G401.6 (cell line): ENCODE measurements at regions not wholly inside any gene's neighbourhood (a gene's known extent, or its start where the extent isn't known, plus 50 kb on each side); places are given as distances from the start of the nearest gene placed in this dataset.
"Not testable (repeated sequence)": the region's sequence is repeated elsewhere in the genome, so short reads cannot be mapped to it uniquely, and the experiment has no call there.

Experiments
- FAIRE-seq: peaks from 2 replicates; lab custom pipeline; 2012; peaks lifted over from hg19 to GRCh38; lab: Jason Lieb, UNC

DNA sequence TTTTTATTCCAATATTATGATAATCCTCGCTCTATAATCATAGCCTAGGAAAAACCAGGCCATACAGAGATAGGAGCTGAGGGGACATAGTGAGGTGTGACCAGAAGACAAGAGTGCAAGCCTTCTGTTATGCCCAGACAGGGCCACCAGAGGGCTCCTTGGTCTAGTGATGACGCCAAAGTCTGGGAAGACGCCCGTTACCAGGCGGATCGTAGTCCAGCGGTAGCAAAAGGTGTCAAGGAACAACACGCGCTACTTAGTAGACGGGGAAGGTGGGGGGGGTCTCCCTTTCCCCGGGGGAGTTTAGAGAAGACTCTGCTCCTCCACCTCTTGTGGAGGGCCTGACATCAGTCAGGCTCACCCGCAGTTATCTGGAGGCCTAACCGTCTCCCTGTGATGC lies 253.8 kb upstream of the RGPD4 start:
- FAIRE-seq: not testable (repeated sequence)

DNA sequence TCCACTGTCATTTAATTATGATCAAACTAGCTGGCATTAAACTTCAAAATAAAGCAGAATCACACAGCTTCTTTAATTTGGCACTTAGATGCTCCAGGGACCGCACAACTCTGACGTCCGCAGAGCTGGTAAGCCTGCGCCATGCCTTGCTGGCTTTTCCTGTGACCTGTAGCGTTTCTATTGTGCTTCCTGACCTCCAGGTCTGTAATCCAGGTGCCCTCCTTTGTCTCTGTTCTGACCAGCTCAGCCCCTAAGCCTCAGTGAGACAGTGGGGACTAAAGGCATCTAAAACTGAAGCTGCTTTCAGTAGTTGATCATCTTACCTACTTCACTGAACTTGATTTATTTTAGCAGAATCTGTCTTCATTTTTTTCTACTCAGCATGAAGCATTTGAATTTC lies 249.7 kb upstream of the RGPD4 start:
- FAIRE-seq: no peak

DNA sequence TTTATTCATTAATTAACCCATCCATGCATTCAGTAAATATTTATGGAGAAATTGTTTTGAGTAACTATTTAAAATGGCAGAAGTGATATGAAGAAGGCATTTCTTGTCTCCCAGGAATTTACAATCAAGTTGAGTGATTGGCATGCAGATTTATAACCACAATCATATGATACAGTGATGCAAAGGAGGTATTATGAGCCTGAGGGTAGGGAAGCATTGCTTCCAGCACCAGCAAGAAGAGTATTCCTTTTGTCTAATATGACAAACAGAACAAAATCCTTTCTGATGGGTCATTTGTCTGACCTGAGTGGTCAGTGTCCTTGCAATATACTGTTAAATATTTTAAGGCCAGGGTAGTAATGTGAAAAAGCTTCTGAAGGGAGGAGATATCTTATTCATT lies 244.2 kb upstream of the RGPD4 start:
- no peak for FAIRE-seq

DNA sequence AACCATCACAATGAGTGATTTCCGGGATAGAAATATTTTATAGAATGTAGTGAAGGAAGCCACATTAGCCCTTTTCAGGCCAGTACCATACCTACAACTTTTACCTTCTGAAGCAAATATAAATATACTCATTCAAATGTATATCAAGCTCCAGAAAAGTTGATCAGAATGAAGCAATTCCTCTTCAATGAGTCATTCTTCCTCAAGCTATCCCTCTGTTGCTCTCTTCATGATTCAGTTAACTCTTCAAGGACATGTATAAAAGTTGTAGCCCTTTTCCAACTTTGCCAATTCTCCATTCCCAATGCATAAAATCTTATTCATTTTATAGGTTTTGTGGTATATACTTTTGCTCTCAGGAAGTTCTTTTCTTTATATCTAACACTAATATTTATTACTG lies 242.1 kb upstream of the RGPD4 start:
- no peak for FAIRE-seq

DNA sequence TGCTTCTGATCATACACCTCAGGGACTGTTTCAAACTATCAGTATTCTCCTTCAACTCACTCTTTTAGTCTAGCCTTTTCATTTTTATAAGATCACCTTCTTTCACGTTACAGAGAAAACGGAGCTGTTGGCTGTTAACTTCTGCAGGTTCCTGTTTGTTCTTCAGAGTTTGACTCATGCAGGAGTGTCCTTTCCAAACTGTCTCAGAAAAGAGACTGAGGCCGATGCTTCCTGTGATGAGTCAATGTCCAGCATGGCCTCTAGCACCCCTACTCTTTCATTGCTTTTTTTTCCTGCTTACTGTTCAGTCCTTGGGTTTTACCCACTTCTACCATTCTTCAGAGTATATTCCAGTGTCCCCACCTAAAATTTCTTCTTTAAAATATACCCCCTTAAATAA lies 240.8 kb upstream of the RGPD4 start:
- no peak for FAIRE-seq

DNA sequence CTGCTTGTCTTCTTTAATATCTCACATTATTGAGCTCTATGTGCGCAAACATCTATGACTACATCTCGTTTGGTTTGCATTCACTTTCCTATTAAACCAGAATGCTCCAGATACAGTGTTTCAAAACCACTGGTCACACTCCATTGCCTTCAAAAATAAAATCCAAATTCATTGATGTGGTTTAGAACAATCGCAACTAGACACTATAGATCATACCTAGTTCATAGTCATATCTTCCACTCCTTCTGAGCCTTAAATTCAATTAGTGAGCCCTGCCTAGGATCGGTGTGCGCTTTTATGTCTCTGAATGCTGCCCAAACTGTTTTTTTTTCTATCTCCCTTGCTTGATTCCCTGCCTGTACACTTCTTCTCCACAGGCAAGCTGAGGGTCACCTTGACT lies 238.5 kb upstream of the RGPD4 start:
- FAIRE-seq: no peak

DNA sequence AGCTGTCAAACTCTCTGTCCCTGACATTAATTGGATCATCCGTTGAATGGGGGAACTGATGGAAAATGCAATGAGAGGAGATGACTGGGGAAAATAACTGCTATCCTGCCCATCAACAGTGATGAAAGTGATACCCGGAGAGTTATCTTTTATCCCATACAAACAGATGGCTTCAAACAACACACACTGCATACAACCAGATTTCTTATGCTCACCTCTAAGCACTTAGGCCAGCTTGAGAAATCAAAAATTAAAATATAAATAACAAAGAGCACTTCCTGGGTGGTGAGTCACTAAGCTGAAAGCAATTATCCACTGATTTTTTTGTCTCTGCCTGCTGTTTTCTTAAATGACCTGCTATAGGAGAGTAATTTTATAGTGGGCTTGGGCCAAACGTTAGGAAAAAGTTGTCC lies 237.6 kb upstream of the RGPD4 start:
- no peak for FAIRE-seq

DNA sequence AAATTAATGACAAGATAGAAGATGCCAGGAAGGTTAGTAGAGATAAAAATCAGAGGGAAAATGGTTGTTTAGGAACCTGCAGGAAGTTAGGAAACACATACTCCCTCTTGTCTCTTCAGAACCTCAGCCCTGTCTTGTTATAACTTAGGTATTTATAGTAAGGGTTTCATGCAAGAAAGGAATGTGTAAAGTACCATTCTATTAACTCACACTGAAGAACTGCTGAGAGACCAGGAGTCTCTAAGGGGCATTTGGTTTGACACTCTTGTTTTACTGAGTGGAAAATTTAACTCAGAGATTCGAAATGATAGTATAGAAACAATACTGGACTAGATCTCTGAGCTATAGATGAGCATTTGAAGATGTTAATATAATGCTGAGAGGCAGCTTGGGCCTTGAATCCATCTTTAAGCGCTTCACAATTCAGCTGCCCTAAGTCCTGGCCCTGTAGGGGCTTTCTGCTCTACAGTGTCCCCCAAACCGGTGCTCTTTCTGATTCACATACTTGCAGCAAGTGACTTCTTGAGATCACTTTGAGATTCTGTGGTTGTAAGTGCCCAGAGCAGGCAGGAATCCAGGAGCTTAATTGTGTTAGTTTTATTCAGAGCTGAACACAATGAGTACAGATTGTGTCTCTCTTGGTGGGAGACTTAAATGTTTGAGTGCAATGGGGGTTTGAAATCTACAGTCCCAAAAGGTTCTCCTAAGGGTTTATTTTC lies 235.0 kb upstream of the RGPD4 start:
- FAIRE-seq: no peak

DNA sequence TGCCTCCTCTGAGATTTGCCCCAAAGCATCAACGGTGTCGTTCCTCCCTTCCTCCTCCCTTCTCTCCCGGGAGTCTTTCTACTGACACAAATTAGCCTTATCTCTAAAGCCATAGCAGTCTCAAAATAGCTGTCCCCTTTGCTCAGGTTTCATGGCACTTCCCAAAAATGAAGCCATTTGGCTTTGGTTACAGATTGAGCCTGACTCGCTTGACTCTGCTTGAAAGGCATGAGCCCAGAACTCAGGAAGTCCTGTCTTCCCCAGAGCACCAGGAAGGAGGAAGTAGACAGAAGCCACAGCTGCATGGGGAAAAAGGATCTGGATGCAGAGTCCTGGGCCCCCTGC lies 234.4 kb upstream of the RGPD4 start:
- no peak for FAIRE-seq

DNA sequence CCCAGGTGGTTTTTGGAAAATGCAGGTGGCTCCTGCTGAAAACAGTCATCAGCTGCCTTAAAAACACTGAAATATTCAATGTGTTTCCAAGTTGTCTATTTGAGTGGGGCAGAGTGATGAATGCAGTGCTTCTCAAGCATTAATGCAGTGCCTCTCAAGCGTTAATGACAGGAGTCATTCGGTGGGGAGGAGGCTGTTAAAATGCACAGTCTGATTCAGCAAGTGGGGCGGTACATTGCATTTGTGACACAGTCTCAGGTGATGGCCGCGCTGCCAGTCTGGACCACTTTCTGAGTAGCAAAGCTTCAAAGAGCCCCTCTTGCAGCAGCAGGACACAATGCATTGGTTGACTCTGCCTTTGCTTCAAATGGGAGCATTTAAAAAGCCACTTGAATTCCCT lies 231.4 kb upstream of the RGPD4 start:
- no peak for FAIRE-seq

DNA sequence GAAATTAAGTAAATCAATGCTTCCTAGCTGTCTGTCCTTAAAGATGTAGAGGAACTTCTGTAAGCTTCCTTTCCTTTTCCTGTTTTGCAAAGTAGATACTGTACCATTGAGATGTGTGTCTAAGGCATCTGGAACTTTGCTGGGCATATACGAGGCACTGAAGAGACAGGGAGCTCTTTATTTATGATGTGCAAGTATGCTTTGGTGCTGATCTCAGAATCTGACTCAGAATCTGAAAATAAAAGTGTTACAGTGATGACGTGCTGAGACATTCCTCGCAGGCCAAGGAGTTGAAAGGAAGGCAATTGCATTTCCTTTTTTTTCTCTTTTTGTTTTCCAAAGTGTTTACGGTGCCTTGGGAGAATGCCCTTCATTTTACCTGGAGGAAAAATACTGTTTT lies 230.9 kb upstream of the RGPD4 start:
- FAIRE-seq: no peak

DNA sequence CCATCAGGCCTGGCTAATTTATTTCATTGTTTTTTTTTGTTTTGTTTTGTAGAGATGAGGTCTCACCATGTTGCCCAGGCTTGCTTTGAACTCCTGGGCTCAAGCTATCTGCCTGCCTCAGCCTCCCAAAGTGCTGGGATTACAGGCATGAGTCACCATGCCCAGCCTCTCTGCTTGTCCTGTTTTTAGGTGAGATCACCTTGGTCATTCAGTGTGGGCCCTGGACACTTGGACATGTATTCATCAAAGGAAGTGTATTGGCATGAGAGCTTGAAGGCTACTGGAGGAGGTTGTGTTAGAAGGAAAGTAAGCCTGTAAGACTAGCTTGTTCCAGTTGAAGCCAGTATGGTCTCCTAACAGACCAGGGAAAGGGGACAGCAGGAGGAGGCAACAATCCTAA lies 229.2 kb upstream of the RGPD4 start:
- no peak for FAIRE-seq

DNA sequence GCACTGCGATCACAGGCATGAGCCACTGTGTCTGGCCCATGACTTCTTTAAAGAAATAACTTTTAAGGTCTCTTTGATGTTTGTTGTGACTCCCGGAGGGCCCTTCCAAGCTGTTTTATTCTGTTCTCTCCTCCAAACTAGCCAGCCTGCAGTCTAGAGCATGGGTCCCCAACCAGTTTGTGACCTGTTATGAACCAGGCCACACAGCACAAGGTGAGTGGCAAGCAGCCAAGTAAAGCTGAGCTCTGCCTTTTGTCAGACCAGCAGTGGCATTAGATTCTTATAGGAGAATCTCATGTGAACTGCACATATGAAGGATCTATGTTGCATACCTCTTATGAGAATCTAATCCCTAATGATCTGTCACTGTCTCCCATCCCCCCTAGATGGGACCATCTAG lies 223.9 kb upstream of the RGPD4 start:
- FAIRE-seq: no peak

DNA sequence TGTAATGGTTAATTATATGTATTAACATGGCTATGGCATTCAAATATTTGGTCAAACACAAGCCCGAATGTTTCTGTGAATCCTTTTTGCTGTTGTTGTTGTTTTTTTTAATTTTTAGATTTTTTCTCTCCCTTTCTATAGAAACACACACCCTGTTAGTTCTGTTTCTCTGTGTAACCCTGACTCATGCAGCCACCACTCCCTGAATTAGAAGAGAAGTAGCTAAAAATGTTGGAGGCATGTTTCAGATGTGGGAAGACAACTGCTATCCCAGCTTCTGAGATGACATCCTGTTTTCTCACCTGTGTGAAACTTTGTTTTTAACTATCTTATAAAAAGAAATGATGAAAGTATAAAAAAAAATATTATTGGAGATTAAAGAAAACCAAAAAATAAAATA lies 219.6 kb upstream of the RGPD4 start:
- FAIRE-seq: no peak

DNA sequence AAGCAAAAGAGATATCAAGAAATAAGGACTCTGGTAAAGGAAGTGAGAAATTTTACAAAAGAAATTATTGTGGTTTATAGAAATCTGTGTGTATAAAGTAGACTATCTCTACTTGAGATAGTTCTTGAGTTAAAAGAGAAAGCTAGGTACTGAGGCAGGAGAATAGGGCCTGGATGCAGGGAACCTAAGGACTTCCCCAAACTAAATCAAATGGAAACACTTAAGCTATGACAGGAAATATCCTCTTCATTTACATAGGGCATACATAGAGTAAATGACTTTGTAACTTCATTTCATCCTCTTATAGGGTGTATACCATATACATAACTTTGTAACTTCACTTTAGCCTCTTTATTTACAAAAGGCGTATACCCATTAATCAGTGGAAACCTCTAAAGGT lies 219.2 kb upstream of the RGPD4 start:
- no peak for FAIRE-seq

DNA sequence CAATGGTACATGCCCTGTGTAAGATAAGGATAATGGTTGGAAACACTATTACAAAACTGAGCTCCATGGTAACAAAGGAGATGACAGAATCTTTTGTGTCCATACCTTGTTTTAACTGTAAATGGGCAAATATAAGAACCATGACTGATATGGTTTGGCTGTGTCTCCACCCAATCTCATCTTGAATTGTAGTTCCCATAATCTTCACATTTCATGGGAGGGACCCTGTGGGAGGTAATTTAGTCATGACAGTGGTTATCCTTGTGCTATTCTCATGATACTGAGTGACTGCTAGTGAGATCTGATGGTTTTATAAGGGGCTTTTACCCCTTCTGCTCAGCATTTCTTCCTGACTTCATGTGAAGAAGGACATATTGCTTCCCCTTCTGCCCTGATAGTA lies 211.7 kb upstream of the RGPD4 start:
- FAIRE-seq: no peak

DNA sequence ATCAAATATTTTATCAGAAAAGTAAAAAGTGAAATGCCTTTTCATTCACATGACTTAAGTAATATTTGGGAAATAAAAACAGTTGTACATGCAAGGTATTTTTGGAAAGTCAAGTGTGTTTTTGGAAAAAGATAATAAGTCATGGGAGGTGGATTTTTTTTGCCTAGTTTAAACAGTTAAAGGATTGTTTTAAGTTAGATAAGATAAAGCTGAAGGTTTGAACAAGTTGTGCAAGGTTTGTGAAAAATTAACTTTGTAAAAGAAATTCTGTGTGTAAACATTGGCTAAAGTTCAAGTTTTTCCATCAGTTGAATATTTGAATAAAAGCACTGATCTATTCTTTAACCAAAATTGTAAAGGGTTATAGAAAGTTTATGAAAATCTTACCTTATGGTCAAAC lies 207.9 kb upstream of the RGPD4 start:
- FAIRE-seq: peak; percentile 19

DNA sequence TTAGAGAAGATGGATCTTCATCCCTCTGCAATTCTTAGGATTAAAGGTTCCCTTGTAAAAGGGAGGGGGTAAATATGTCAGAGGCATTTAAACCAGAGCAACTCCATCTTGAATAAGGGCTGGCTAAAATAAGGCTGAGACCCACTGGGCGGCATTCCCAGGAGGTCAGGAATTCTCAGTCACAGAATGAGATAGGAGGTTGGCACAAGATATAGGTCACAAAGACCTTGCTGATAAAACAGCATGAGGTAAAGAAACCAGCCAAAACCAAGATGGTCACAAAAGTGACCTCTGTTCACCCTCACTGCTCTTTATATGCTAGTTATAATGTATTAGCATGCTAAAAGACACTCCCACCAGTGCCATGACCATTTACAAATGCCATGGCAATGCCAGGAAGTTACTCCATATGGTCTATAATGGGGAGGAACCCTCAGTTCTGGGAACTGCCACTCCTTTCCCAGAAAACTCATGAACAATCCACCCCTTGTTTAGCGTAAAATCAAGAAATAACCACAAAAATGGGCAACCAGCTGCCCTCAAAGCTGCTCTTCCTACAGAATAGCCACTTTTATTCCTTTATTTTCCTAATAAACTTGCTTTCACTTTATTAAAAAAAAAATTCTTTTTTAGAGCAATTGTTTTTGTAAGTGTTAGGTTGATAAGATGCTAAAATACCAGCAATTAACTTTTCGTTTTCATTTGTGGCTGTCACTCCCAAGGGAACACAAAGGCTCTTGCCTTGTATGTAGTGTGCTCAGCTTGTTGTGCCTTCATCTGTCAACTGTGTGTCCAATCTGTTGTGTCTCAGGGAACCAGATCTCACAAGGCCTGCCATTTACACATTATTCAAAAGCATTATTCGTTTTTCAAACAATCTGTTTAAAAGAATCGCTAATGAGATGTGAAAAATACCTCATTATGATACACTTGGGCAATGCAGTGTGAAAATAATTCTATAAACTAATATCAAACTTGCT lies 205.2 kb upstream of the RGPD4 start:
- FAIRE-seq: no peak

DNA sequence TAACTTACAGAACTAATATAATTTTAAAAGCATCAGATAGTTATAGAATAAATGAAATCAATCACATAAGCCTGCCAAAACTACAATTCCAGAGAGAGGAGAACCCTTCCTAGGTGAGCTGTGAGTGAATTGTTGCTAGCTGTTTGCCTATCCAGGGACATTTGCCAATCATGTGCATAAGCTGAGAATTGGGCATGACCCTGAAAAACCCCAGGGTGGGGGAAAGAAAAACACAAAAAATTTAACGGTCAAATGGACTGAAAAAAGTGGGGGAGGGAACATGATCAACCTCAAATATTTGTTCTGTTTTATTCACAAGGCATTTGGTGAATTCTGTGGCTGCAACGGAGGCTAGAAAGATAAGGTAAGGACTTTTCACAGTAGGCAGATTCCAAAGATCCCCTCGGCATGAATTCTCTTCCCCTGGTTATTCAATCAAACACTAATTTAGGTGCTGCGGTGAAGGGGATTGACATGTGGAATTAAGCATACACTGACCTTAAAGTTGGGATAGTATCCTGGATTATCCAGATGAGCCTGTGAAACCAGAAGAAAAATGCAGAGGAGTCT lies 203.9 kb upstream of the RGPD4 start:
- FAIRE-seq: no peak

DNA sequence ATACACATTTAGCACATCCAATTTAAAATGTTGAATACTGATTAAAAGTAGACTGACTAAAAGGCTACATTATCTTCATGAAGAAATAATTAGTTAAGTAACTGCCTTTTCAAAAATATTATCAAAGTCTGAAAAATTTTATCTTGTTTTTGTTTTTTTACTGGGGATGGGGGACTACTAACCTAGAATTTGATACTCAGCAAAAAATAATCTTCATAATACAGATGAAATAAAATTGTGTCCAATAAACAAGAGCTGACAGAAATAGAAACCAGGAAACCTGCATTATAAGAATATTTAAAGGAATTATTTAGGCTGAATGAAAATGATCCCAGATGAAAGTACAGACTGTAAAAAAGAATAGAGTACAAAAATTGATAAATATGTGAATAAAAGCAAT lies 200.7 kb upstream of the RGPD4 start:
- no peak for FAIRE-seq

DNA sequence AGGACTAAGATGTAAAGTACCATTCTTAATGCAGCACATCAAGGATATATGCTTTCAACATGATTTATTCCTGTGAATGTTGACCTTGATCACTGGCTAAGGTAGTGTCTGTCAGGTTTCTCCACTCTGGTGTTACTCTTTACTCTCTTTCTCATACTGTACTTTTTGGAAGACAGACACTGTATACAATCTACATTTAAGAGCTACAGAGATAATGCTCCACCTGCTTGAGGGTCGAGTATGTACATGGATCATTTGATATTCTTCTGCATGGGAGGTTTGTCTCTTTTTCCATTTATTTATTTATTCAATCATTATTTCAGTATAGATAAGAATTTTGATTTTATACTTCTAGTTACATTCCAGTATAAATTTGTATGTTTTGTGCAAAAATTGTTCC lies 199.5 kb upstream of the RGPD4 start:
- FAIRE-seq: no peak

DNA sequence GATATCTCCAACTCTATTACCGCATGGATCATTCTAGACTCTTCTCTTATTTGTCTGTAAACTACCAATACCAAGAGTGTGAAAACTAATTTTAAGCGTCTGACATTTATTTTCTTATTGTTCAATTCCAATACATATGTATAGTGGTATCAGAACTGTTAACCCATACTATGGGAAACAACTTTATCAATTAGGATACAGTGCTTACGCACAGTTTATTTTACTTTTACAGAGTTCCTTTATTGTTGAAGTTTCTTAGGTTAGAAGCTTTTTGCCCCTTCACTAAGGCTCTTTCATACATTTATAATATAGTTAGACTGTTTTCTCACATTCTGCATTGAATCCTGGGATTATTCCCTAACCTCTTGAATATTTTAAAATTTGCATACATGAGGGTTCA lies 198.8 kb upstream of the RGPD4 start:
- FAIRE-seq: no peak

DNA sequence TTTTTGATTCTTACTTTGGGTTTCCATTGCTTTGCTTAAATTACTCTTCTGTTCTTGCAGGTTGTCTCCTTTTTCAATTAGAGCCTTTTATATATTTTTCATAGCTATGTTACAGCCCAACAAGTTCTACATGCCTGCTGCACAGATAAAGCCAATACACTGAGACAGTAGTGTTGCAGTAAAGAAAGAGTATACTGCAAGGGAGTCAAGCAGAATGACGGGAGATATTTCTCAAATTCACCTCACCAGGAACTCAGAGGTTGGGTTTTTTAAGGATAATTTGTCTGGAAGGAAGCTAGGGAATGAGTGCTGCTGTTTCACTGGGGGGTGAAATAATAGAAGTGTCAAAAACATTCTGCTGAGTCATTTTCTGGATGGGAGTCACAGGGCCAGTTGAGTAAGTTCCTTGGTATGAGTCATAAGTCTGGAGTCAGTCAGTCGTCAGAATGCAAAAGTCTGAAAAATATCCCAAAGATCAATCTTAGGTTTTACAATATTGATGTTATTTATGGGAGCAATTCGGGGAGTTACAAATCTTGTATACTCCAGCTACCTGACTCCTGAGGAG lies 193.0 kb upstream of the RGPD4 start:
- FAIRE-seq: no peak
